Tibial artery (tissue), 4 donors: ENCODE measurements at regions not wholly inside any gene's neighbourhood (a gene's known extent, or its start where the extent isn't known, plus 50 kb on each side); places are given as distances from the start of the nearest gene placed in this dataset.

ENCODE experiments used
- DNase-seq, 2 donors: peaks; one replicate each; pipeline ENCODE4 v3.0.0-alpha.2; 2019
- H3K27ac ChIP-seq, 2 donors: fragments of 200-600 bp; sonication (generic) in 1 of 2; 1 replicate in 1 of 2; 2 replicates in 1 of 2; pipeline ENCODE4 v1.5.1; 2018 to 2019; ENCODE audit warnings: mild to moderate bottlenecking in 1 of 2
- H3K27me3 ChIP-seq, 2 donors: fragments of 200-600 bp; sonication (generic) in 1 of 2; one replicate each; pipeline versions ENCODE4 v1.5.1 to v1.6.0; 2016 to 2019
- H3K36me3 ChIP-seq, 3 donors: fragments of 200-600 bp; sonication (generic) in 2 of 3; one replicate each; pipeline ENCODE4 v1.5.1; 2016 to 2019; ENCODE audit warnings: mild to moderate bottlenecking in 2 of 3
- H3K4me1 ChIP-seq, 4 donors: fragments of 200-600 bp; sonication (generic) in 2 of 4; 1 replicate in 3 of 4; 2 replicates in 1 of 4; pipeline ENCODE4 v1.5.1; 2016 to 2019
- H3K4me3 ChIP-seq, 2 donors: fragments of 200-600 bp; sonication (generic) in 1 of 2; 1 replicate in 1 of 2; 2 replicates in 1 of 2; pipeline ENCODE4 v1.5.1; 2018 to 2019; ENCODE audit warnings: mild to moderate bottlenecking in 2 of 2
- H3K9me3 ChIP-seq, 3 donors: fragments of 200-600 bp; sonication (generic) in 1 of 3; one replicate each; pipeline ENCODE4 v1.5.1; 2016 to 2019
- CTCF ChIP-seq, 2 experiments: fragments of 200-600 bp in 1 of 2; fragments of 450-650 bp in 1 of 2; IDR thresholded peaks; one replicate each; pipeline ENCODE4 v1.5.1; 2017 to 2019; ENCODE audit warnings: antibody characterized with exemption in 2 of 2, mild to moderate bottlenecking in 1 of 2, moderate library complexity in 1 of 2
- intact Hi-C: fragments of 100-400 bp; cut with DNase I; formaldehyde crosslinking; loops from one replicate; pipeline ENCODE4 v1.15.0; 2023; ENCODE audit warnings: low total_unique reads

- no peak for DNase-seq
- no peaks in the 10 kb centered on the region for H3K4me1 ChIP-seq
- peaks cover 0 to 5% (median 0%) of the 10 kb centered on the region in 3 donors for H3K9me3 ChIP-seq
- H3K36me3 ChIP-seq: no peaks in the 10 kb centered on the region
- intact Hi-C loops: no loop called here
- H3K4me3 ChIP-seq: no peak overlapping the region
- no peak for TF ChIP-seq CTCF (IDR thresholded peaks at IDR 0.05)
- H3K27me3 ChIP-seq: no peaks in the 10 kb centered on the region
- H3K27ac ChIP-seq: no peak overlapping the region
These were observed 472.8 kb upstream of the MKI67 start for GRCh38 chr10:128599030-128599429.

GRCh38 chr10:128599538-128599937 is 473.3 kb upstream of the MKI67 start:
- intact Hi-C loops: no loop called here
- Histone ChIP-seq H3K27ac (no peak overlapping the region), H3K36me3 (no peaks in the 10 kb centered on the region), H3K4me3 (no peak overlapping the region), H3K4me1 (no peaks in the 10 kb centered on the region), H3K9me3 (peaks cover 0 to under 1% (median 0%) of the 10 kb centered on the region in 3 donors), H3K27me3 (no peaks in the 10 kb centered on the region)
- DNase-seq: no peak
- TF ChIP-seq CTCF (IDR thresholded peaks at IDR 0.05): no peak

GRCh38 chr10:128602183-128602582 is 476.0 kb upstream of the MKI67 start:
- intact Hi-C loops: no loop called here
- Histone ChIP-seq H3K4me3 (no peak overlapping the region), H3K27ac (no peak overlapping the region), H3K9me3 (no peaks in the 10 kb centered on the region), H3K27me3 (no peaks in the 10 kb centered on the region), H3K36me3 (no peaks in the 10 kb centered on the region), H3K4me1 (no peaks in the 10 kb centered on the region)
- no peak for DNase-seq
- TF ChIP-seq CTCF (IDR thresholded peaks at IDR 0.05): no peak

- no peaks in the 10 kb centered on the region for H3K27me3 ChIP-seq
- no peaks in the 10 kb centered on the region for H3K9me3 ChIP-seq
- no peaks in the 10 kb centered on the region for H3K36me3 ChIP-seq
- no peak overlapping the region for H3K27ac ChIP-seq
- intact Hi-C loops: no loop called here
- DNase-seq: no peak
- TF ChIP-seq CTCF (IDR thresholded peaks at IDR 0.05): no peak
- no peak overlapping the region for H3K4me3 ChIP-seq
- H3K4me1 ChIP-seq: no peaks in the 10 kb centered on the region
These were observed 477.8 kb upstream of the MKI67 start for GRCh38 chr10:128604025-128604424.

- Histone ChIP-seq H3K4me1 (no peaks in the 10 kb centered on the region), H3K4me3 (no peak overlapping the region), H3K27ac (no peak overlapping the region), H3K36me3 (no peaks in the 10 kb centered on the region), H3K9me3 (no peaks in the 10 kb centered on the region), H3K27me3 (no peaks in the 10 kb centered on the region)
- intact Hi-C loops: no loop called here
- TF ChIP-seq CTCF (IDR thresholded peaks at IDR 0.05): no peak
- no peak for DNase-seq
These were observed 479.0 kb upstream of the MKI67 start for GRCh38 chr10:128605180-128605579.

GRCh38 chr10:128606055-128606454 is 479.8 kb upstream of the MKI67 start:
- no peak overlapping the region for H3K4me3 ChIP-seq
- no peaks in the 10 kb centered on the region for H3K36me3 ChIP-seq
- H3K27ac ChIP-seq: no peak overlapping the region
- H3K4me1 ChIP-seq: no peaks in the 10 kb centered on the region
- no peak for TF ChIP-seq CTCF (IDR thresholded peaks at IDR 0.05)
- intact Hi-C loops: no loop called here
- H3K27me3 ChIP-seq: no peaks in the 10 kb centered on the region
- no peaks in the 10 kb centered on the region for H3K9me3 ChIP-seq
- DNase-seq: no peak
